HG03039 (cell line): ENCODE measurements at regions not wholly inside any gene's neighbourhood (a gene's known extent, or its start where the extent isn't known, plus 50 kb on each side); places are given as distances from the start of the nearest gene placed in this dataset.
A peak's percentile ranks its signal among the peaks of the same experiment; 100 is the strongest.
"Not testable (repeated sequence)": the region's sequence is repeated elsewhere in the genome, so short reads cannot be mapped to it uniquely, and the experiment has no call there.

Experiments
- ATAC-seq: cut with Tn5 transposase; IDR thresholded peaks from one replicate; pipeline ENCODE4 v1.9.1; 2021; ENCODE audit warnings: mild to moderate bottlenecking, moderate library complexity; ENCODE audit not compliant: unreplicated experiment

DNA sequence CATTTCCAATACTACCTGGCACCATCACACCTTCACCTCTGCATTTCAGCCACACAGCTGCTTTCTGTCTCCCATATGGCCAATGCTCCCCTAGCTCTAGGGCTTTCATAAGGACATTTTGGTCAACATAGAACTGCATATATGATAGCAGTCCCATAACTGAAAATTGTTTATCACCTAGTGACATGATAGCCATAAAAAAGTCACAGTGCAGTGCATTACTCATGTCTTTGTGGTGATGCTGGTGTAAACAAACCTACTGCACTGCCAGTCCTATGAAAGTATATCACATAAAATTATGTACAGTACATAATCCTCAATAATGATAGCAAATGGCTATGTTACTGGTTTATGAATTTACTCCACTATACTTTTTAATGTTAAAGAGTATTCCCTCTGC, 221.0 kb downstream of the NAF1 start:
- no peak for ATAC-seq

DNA sequence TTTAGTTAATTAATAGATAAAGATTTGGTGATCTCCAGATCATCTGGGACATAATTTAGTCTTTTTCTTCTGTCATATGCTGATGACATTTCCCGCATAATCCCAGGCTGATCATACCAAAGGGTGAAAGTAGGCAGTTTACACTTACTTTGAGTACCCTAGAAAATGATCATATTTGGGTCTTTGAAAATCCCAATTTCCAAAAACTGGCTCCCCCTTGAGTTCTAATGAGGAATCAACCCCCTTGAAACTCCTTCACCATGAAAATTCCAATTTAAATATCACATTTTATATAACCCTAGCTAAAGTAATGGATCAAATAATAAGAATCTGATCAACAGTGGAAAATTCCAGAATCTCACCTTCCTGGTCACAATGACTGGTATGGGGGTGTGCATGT, 223.4 kb downstream of the NAF1 start:
- no peak for ATAC-seq

DNA sequence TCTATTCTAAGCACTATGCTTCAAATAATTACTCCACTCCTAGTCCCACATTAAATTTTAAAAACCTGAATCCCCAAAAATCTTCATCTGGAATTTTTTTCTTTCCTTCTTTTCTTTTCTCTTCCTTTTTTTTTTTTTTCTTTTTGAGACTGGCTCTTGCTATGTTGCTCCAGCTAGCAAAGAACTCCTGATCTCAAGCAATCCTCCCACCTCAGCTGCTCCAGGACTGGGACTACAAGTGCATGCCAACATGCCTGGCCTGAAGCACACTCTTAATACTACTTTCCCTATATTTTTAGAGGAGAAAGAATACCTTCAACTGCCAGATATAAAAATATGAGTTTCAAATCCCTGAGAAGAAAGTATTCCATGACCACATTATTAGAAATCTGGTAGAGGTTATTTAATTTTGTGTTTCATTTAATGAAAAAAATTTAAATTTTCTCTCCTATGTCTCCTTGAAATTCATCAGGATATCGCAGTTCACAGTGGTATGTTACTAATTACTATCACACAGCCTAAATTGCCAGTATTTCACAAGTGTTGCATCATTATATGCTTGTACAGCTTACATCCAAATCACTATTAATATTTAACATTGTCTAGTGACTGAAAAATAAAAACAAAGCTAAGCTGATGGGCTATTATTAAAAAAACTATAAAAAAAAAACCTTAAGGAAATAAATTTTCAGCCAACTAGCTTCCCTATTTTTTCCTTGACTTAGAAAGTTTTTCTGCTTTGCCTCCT, 227.8 kb downstream of the NAF1 start:
- ATAC-seq, result no peak

DNA sequence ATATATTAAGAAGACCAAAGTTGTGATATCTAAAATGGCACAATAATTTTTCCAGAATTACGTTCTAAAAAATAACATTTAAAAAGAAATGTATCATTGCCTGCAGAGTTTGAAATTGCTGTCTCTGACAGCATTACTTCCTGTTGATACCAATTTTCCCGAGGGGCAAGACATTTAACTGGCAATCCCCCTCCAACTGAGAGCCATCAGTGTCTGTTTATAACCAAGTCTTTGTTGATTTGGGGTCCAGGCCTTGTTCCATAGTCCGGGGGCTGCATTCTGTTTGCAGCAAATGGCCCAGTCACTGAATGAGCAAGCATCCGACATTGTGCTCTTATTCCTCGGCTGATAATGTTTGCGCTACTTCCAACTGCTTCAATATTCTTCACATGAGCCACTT, 231.5 kb downstream of the NAF1 start:
- ATAC-seq, result no peak

DNA sequence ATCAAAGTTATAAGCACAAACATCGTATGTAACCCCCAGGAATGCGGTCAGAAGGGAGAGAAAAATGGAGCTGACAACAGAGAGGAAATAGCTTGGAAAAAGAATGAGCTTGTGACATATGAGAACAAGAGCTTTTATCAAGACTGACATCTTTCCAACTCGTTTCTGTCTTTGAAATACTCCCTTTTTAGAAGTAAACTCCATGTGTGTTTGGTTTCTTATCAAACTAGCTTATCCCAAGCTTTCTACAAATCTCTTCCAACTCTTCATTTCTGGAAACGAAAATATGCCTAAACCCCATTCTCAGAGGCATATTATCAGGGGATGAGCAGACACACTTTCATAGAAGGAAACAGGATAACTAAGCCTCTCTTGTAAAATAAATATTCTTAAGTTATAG, 235.4 kb downstream of the NAF1 start:
- no peak for ATAC-seq

DNA sequence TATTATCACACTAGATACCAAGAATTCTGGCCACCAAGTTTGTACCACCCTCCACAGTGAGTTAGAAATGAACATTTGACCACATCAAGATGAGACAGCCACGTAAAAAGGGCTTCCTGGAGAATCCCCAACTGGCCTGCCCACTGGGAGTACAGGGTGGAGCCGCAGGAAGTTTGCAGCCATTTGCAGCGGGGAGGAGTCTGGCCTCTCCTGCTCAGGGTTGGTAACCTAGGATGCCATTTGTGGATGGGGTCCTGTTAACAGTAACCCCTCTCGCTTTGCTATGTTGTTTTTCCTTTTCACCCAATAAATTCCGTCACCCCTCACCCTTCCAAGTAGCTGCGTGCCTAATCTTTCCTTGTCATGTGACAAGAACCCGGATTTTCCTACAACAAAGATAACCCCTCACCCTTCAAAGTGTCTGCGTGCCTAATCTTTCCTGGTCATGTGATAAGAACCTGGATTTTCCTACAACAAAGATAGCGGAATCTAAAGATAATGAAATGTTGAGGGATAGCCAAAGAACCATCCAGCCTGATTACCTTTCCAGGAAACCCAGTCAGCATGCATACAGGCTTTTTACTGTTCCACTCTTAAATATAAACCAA, 245.4 kb downstream of the NAF1 start:
- no peak for ATAC-seq

DNA sequence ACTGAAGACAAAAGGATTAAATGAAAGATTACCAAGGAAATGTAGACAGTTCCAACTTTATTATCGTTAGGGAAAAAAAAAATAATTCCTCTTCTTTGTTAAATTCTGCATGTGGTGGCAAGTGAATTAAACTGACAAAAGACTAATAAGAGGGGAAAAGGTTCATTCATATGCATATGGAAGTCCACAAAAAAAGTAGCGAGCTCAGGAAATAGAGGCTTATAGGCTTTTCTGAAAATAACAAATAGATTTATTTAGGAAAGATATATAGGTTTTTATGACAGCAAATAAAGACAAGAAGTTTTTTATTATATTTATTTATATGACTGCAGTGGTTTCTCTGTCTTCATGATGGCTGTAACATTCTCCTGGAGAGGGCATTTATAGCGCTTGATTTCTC, 246.0 kb downstream of the NAF1 start:
- ATAC-seq, result no peak

DNA sequence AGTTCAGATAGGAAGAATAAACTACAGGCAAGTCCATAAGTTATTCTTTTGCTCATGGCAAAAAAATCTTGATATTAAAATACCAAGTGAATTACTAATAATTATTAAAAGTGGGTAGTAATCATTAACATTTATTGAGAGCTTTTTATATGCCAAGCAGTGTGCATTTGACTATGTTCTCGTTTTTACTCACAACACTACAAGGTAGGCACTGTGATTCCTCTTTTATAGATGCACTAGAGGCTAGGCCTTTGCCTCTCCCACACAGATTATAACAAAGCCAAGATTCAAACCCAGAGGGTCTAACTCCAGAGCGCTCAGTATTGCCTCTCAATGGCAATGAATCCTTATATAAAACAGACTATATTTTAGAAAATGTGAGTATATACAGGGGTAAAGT, 254.2 kb downstream of the NAF1 start:
- ATAC-seq, result no peak

DNA sequence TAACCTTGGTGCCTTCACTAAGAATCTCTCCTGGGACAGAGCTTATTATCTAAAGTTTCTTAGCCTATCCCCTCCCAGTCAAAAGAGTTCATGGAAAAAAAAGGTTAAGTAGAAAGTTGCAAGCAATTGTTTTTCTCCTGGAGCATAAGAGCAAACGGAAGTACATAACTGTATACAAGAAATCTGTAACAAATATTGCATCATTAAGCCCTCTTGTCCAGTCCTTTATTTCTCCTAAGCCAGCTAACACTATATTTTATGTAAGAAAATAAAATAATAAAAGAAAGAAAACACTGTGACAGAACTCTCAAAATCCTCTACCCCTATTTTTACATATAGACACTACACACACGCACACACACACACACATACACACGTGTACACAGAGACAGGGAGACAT, 255.3 kb downstream of the NAF1 start:
- ATAC-seq, result no peak

DNA sequence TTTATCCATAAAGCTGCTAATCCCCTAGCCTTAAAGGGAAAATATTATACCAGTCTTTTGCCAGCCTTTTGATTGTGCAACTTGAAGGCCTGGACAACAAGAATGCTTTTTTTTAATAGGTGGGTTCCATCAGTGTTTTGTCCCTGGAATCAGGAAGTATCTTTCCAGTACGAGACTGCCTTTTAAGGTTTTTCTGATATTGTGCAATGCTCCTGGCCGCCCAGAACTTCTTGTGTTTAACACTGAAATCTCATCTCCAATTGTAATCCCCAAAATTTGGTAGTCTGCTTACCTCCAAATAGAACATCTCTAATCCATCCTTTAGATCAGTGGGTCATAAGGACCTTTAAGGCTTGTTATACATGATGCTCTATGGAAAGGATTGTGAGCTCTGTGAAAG, 256.7 kb downstream of the NAF1 start:
- ATAC-seq, result no peak

DNA sequence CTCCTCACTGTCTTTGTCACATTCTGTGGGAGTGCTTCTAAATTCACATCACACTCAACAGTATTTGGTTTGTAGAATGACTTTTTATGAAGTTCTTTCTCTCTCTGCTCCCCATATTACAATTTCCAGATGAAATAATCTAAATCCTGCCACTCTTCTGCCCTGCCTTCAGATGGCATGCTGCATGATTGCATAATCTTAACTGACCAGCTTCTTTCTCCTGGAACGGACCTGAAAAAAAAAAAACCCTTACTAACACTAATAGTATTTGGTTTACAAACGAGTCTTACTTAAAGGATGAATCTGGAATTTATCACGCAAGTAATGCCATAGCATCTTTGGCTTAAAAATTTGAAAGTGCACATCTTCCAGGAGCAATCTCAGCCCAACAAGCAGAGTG, 272.3 kb downstream of the NAF1 start:
- ATAC-seq, result no peak

DNA sequence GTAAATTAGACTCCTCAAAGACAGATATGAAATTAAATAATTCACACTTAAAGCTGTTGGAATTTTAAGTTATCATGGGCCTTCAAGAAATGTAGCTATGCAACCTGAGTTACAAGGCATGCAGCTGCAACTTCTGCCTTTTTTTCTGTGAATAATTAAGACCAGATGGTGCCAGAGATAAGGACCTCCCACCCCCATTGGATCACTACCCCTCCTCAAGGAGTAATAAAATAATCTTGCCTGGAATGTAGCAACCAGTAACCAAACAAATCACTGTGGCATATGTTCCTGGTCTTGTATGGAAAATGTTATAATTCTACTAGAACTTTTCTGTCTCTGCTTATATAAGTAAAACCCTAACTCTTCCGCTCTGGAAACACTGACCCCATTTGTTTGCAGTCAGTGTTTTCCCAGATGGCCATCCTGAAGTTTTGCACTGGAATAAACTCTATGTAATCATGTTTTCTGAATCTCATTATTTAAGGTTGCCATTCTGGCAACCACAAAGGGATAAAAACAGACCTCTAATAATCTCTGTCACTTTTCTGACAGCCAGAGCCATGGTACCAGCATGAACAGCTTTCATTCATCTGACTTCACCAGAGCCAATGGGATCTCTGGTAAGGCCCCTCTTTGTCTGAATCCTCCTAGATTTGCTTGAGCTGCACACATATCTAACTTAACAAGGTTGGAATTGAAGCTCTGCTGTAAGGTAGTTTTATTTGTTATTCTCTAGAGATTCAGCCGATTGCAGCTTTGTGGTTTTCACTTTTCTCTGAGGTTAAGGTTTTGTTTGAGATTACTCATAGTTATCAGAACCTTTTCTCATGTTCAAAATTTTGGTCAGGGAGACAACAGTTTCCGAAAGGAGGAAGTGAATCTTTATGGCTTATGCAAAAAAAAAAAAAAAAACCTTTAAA, 274.6 kb downstream of the NAF1 start:
- peak; percentile 99 for ATAC-seq

DNA sequence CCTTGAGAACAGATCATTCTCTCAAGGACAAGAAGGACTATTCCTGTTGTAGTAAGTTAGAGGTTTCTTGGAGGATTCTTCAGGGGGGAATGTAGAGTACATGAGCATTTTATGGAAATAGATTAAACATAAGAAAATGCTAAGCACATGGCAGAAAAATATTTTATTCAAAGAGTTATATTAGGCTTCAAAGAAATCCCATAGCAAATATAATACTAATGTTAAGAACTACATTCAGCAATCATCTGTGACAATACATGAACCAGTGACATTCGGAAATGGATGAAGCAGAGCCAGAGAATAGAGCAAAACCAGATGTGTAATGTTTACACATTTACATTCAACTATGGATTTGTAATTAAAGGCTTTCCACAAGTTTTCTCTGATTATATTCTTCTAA, 288.6 kb downstream of the NAF1 start:
- no peak for ATAC-seq

DNA sequence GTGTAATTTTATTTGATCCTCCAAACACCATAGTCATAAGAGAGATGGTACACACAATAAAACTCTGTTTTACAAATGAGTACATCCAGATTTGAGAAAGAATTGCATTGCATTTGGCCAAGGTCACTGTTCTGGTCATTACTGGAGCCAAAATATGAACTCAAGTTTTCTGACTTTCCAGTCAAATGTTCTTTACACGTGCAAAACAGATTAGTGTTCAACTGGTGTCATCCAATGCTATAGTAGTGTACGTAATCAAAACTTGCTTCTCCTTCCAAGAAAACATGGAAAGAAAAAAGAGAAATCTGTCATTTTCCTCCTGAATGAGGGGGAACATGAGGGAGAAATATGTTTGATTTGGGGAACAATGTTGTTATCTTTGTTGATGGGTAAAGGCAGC, 291.9 kb downstream of the NAF1 start:
- no peak for ATAC-seq

DNA sequence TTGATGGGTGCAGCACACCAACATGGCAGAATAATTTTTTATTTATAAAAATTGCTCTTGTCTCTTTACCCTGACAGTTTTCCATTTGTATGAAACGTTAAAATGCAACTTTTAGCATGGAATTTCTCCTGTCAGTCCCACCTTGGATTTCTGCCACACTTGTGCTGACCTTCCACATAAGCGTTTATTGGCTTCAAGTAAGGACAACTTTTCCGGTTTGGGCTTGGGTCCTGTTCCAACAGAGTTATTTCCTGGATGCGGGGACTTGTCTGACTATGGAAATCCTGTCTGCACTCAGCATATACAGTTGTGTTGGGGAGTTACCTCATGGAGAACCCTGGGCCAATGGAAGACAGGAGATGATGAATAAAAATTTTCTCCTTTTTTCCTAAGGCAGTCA, 294.7 kb downstream of the NAF1 start:
- ATAC-seq, result no peak

DNA sequence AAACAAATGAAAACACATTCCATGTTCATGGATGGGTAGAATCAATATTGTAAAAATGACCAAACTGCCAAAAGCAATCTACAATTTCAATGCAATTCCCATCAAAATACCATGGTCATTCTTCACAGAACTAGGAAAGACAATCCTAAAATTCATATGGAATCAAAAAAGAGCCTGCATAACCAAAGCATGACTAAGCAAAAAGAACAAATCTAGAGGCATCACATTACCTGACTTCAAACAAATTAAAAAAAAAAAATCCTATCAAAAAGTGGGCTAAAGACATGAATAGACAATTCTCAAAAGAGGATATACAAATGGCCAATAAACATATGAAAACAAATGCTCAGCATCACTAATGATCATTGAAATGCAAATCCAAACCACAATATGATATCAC, 297.5 kb downstream of the NAF1 start:
- ATAC-seq, result no peak

DNA sequence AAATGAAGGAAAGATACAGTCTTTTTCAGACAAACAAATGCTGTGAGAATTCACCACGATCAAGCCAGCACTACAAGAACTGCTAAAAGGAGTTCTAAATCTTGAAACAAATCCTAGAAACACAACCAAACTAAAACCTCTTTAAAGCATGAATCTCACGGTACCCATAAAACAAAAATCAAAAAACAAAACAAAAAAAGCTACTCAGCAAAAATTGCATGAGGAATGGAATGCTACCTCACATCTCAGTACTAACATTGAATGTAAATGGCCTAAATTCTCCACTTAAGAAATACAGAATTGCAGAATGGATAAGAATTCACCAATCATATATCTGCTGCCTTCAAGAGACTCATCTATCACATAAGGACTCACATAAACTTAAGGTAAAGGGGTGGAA, 300.1 kb downstream of the NAF1 start:
- no peak for ATAC-seq

DNA sequence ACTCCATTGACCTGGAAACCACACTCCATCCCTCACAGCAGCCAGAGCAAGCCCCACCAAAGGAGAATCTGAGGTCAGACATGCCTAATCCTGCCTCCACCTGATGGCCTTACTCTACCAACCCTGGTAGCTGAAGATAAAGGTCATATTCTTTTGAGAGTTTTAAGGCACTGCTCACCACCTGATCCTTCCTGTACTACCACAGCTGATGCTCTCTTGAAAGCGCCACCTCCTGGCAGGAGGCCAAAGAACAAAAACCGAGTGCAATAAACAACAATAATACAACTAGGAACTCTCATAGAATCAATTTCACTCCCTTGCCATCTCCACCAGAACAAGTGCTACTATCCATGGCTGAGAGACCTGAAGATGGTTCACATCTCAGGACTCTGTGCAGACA, 301.6 kb downstream of the NAF1 start:
- no peak for ATAC-seq

DNA sequence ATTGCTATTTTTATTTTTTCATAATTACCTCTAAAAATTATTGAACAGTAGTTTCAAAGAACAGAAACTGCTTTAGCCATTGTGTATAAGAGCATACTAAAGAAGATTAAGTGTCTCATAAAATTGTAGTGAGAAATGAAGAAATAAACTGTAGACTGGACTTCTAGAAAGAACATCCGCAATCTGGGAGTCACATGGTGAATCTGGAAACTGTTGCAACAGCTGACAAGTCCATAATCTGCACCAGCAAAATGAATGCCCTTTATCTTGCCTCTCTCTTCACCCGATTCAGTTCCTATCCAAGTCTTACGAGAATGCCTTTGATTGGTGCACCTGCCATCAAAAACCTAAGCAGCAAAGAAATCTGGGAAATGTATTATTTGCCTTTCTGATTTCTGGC, 312.9 kb downstream of the NAF1 start:
- no peak for ATAC-seq

DNA sequence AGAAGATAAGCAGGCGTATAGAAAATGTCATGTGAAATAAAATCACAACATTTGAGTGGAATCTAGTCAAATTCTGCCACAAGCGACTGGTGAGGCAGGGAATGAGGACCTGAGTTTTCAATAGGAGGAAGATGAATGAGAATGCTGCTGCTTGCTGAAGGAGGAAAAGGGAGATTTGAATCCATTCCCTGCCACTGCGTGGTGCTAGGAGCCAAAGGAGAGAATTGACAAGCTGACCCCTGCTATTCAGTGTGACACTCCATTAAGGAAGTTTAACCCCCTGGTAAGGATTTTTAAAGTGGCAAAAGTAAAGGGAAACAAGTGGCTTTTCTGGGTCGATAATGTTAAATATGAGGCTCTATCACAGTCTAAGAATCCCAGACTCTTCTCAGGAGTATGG, 314.0 kb downstream of the NAF1 start:
- no peak for ATAC-seq

DNA sequence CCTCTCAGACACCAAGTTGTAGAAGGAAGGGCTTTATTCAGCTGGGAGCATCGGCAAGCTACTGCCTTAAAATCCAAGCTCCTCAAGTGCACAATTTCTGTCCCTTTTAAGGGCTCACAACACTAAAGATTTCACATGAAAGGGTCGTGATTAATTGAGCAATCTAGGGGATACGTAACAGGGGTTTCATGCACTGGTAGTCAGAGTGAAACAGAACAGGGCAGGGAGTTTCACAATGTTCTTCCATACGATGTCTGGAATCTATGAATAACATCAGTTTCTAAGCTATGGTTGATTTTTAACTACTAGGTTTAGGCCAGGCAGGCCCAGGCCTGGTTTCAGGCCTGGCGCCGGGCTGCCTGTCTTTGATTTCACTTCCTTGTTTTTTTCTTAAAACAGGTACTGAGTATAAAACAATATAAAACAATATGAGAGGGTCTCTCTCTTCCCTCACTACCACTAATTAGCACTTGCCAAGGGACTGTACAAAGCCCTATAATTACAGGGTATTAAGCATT, 315.4 kb downstream of the NAF1 start:
- not testable (repeated sequence) for ATAC-seq

DNA sequence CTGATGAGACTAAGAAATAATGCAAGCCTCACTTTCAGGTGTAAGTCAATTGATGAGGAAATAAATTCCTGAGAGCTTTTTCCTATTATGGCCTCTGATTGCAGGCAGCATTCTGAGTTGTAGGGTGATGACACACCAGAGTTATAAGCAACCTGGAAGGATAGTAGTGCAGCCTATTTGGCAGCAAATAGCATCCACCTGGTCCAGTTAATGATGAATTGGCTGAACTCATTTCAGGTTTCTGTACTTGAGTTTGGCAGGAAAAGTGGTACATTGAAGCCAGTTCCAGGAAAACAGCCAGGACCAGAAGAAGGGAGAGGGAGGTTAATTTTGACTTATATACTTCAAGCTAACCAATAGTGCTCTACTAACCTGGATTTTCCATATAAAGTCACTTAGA, 316.8 kb downstream of the NAF1 start:
- ATAC-seq, result no peak
